ENCODE measurements at regions not wholly inside any gene's neighbourhood (a gene's known extent, or its start where the extent isn't known, plus 50 kb on each side); places are given as distances from the start of the nearest gene placed in this dataset.
A peak's percentile ranks its signal among the peaks of the same experiment; 100 is the strongest.

DNA sequence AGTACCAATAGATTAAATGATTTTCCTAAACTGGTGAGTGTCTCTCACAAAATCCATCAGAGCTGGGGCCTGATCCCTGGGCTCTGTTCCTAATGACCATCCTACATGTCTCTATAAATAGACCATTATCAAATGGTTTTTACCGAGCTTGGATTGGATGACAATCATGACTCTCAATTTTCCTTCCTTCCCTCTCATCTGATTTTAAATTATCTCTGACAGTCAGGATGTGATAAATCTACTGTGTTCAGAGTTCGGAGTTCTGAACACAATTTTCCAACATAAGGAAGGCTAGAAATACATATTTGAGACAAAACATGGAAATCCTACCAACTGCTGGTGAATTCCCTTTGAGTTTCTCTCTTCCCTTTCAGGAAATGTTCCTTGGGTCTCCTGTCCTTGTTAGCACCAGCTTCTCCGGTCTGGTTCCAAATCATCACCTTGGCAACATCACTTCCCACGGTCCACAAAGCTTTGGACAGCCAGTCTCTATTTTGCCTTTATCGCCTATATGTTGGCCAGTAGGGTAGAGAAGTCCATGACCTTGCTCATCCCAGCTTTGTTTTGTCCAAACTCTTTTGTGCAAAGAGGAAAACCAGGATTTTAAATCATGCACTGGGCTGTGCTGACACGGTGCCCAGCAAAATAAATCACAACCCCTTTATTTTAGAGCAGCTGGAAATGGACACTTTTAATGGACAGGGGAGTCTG is 139.6 kb upstream of the ITGA6 start:
- Histone ChIP-seq H3K27me3 (replicated peaks; ENCODE audit: insufficient read depth, low read depth, low read length, poor library complexity) (no peaks in the 10 kb centered on the region), H3K36me3 (ENCODE audit: insufficient read depth, low read length, poor library complexity, severe bottlenecking) (no peaks in the 10 kb centered on the region), H3K4me3 (ENCODE audit: low read depth, low read length, poor library complexity, severe bottlenecking) (no peak overlapping the region), H3K4me1 (ENCODE audit: insufficient read depth, low read length, poor library complexity, severe bottlenecking) (peaks cover 17% of the 10 kb centered on the region), H3K27ac (ENCODE audit: low read depth, low read length, poor library complexity, severe bottlenecking) (no peak overlapping the region), H3K9me3 (ENCODE audit: low read depth, low read length, poor library complexity, severe bottlenecking) (no peaks in the 10 kb centered on the region)
- no peak for DNase-seq (ENCODE audit: low spot score)
- no TSS peak for BruUV-seq (replicated peaks)
- POLR2A ChIA-PET (ENCODE audit: low non-redundant PET), result no interaction called here
- TF ChIP-seq, protein P1, sequence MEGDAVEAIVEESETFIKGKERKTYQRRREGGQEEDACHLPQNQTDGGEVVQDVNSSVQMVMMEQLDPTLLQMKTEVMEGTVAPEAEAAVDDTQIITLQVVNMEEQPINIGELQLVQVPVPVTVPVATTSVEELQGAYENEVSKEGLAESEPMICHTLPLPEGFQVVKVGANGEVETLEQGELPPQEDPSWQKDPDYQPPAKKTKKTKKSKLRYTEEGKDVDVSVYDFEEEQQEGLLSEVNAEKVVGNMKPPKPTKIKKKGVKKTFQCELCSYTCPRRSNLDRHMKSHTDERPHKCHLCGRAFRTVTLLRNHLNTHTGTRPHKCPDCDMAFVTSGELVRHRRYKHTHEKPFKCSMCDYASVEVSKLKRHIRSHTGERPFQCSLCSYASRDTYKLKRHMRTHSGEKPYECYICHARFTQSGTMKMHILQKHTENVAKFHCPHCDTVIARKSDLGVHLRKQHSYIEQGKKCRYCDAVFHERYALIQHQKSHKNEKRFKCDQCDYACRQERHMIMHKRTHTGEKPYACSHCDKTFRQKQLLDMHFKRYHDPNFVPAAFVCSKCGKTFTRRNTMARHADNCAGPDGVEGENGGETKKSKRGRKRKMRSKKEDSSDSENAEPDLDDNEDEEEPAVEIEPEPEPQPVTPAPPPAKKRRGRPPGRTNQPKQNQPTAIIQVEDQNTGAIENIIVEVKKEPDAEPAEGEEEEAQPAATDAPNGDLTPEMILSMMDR (conservative IDR thresholded peaks at IDR 0.05; ENCODE audit: low read depth, low read length), result no peak
- TF ChIP-seq EZH2 (IDR thresholded peaks at IDR 0.05; ENCODE audit: borderline replicate concordance, low read depth, low read length, poor library complexity, severe bottlenecking), result no peak
- intact Hi-C loops (cut with micrococcal nuclease; ENCODE audit: unreplicated experiment), result no loop called here
- CTCF ChIA-PET, result no interaction called here

DNA sequence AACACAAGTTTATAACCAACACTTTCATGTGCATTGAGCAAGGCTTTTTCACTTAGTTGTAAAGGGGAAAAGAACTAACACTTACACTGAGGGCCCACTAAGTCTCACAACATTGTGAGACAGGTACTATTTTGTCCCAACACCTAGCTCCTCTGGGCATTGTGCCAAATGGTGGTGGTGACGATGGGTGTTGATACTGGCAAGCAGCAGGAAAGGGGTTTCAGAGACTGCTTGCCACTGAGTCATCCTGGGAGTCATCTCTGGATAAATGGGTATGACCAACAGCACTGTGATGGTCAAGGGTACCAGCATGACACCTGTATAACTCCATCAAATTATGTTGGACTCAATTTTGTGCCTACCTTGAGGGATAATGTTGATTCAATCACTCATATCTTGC is 138.8 kb upstream of the ITGA6 start:
- no peaks in the 10 kb centered on the region for H3K36me3 ChIP-seq (ENCODE audit: insufficient read depth, low read length, poor library complexity, severe bottlenecking)
- POLR2A ChIA-PET (ENCODE audit: low non-redundant PET), result no interaction called here
- no peaks in the 10 kb centered on the region for H3K9me3 ChIP-seq (ENCODE audit: low read depth, low read length, poor library complexity, severe bottlenecking)
- no peak overlapping the region for H3K4me3 ChIP-seq (ENCODE audit: low read depth, low read length, poor library complexity, severe bottlenecking)
- BruUV-seq (replicated peaks), result no TSS peak
- no peaks in the 10 kb centered on the region for H3K27me3 ChIP-seq (replicated peaks; ENCODE audit: insufficient read depth, low read depth, low read length, poor library complexity)
- no peak for DNase-seq (ENCODE audit: low spot score)
- peaks cover 21% of the 10 kb centered on the region for H3K4me1 ChIP-seq (ENCODE audit: insufficient read depth, low read length, poor library complexity, severe bottlenecking)
- no peak overlapping the region for H3K27ac ChIP-seq (ENCODE audit: low read depth, low read length, poor library complexity, severe bottlenecking)
- no peak for TF ChIP-seq EZH2 (IDR thresholded peaks at IDR 0.05; ENCODE audit: borderline replicate concordance, low read depth, low read length, poor library complexity, severe bottlenecking)
- TF ChIP-seq, protein P1 (conservative IDR thresholded peaks at IDR 0.05; ENCODE audit: low read depth, low read length), result no peak
- CTCF ChIA-PET, result no interaction called here
- intact Hi-C loops (cut with micrococcal nuclease; ENCODE audit: unreplicated experiment), result no loop called here

- H3K27ac ChIP-seq (ENCODE audit: low read depth, low read length, poor library complexity, severe bottlenecking), result no peak overlapping the region
- peaks cover 9% of the 10 kb centered on the region for H3K4me1 ChIP-seq (ENCODE audit: insufficient read depth, low read length, poor library complexity, severe bottlenecking)
- ChIA-PET CTCF (no interaction called here), POLR2A (ENCODE audit: low non-redundant PET) (no interaction called here)
- intact Hi-C loops (cut with micrococcal nuclease; ENCODE audit: unreplicated experiment), result no loop called here
- no peaks in the 10 kb centered on the region for H3K27me3 ChIP-seq (replicated peaks; ENCODE audit: insufficient read depth, low read depth, low read length, poor library complexity)
- BruUV-seq (replicated peaks), result no TSS peak
- H3K9me3 ChIP-seq (ENCODE audit: low read depth, low read length, poor library complexity, severe bottlenecking), result no peaks in the 10 kb centered on the region
- no peak overlapping the region for H3K4me3 ChIP-seq (ENCODE audit: low read depth, low read length, poor library complexity, severe bottlenecking)
- DNase-seq (ENCODE audit: low spot score), result peak; percentile 58
- TF ChIP-seq, protein P1 (conservative IDR thresholded peaks at IDR 0.05; ENCODE audit: low read depth, low read length), result no peak
- H3K36me3 ChIP-seq (ENCODE audit: insufficient read depth, low read length, poor library complexity, severe bottlenecking), result no peaks in the 10 kb centered on the region
Measured at GRCh38 chr2:172293952-172294351, 133.4 kb upstream of the ITGA6 start.
